NOMO-1 (cell line): ENCODE measurements at regions not wholly inside any gene's neighbourhood (a gene's known extent, or its start where the extent isn't known, plus 50 kb on each side); places are given as distances from the start of the nearest gene placed in this dataset.
A peak's percentile ranks its signal among the peaks of the same experiment; 100 is the strongest.

Experiments used
- DNase-seq, 2 experiments: peaks; one replicate each; lab custom pipeline; 2025; ENCODE audit not compliant: unreplicated experiment in 2 of 2; lab: John Stamatoyannopoulos, UW

DNA sequence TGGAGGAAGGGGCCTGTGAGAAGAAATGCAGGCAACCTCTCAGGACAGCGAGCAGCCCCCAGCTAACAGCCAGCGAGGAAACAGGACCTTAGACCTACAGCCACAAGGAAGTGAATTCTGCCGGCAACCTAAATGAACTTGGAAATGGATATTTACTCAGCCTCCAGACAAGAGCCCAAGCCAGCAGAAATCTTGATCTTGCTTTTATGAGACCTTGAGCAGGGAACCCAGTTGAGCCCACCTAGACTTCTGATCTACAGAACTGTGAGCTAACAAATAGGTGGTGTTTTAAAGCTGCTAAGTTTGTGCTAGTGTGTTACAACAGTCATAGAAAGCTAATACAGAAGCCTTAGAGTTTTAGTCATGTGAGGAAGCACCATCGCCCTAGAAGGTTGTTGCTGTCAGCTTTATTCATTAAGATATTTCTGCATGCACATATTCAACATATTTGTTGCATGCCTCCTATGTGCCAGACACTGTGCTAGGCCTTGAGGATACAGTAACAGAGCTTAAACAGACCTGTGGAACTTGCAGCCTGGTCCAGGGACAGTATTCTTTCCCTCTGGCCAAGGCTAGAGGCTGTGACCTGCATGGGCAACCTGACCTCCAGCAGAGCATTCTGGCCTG is 50.3 kb downstream of the NALF2 start:
- no peak for DNase-seq

- DNase-seq = no peak
These were observed 51.4 kb downstream of the NALF2 start for GRCh38 chrX:69555481-69556041.

- no peak for DNase-seq
These were observed 52.2 kb downstream of the NALF2 start for GRCh38 chrX:69556060-69557011.

DNA sequence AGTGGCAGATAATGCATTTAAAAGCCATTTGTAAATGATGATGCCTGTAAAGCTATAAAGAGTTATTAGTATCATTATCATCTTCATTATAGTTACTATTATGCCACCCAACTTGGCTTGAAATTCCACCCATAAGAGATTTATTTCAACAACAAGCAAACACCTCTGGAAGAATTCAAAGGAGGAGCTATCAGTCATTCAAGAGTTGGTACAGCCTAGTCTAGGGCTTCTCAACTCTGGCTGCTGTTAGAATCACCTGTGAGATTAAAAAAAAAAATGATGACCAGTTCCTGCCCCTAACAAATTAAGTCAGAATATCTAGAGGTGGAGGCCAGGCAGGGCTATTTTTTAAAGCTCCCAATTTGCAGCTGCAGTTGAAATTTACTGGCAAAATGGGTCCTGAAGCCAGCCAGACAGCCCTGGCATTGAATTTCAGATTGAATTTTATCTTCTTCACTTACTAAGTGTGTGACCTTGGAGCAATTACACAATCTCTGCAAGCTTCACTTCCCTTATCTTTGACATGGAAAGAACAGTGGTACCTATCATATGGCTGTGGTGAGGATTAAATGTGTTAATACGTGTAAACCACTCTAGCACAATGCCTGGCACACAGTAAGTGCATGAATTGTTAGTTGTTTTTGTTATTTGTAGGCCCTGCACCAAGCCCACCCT is 52.9 kb upstream of the EDA start:
- DNase-seq = peak in 1 of 2 experiments; percentile 1

DNA sequence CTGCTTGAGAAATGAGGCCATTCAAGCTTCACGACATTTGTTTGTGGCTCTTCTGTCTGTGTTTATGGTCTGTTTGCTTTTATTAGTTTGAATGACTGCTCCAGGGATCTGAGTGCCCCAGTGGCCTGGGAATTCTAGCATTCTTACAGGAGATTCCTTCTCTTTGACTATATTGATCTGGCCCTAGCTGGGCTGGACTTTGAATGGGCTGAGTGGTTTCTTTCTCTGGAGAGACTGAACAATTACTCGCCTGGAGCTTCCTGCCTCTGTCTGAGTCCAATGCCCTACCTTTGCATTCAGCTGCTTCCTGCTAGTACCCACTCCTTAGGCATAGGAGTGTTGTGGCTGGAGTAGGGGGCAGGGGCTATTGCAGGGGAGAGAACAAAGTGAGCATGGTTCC is 51.2 kb upstream of the EDA start:
- no peak for DNase-seq

- DNase-seq = no peak
These were observed 50.6 kb upstream of the EDA start for GRCh38 chrX:69565247-69565815.
